ENCODE measurements at regions not wholly inside any gene's neighbourhood (a gene's known extent, or its start where the extent isn't known, plus 50 kb on each side); places are given as distances from the start of the nearest gene placed in this dataset.

DNA sequence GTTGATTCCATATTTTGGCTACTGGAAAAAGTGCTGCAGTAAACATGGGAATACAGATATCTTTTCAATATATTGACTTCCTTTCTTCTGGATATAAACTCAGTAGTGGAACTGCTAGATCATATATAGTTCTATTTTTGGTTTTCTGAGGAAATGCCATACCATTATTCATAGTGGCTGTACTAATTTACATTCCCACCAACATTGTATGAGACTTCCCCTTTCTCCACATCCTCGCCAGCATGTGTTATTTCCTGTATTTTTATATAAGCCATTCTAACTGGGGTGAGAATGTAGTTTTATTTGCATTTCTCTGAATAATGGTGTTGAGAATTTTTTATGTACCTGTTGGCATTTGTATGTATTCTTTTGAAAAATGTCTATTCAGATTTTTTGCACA, 385.2 kb downstream of the NUF2 start:
- Histone ChIP-seq H3K4me1 (ENCODE audit: insufficient read depth, low read length) (no peaks in the 10 kb centered on the region), H3K27me3 (ENCODE audit: insufficient read depth, low read length) (no peaks in the 10 kb centered on the region), H2AFZ (ENCODE audit: low read length) (no peak overlapping the region), H3K36me3 (ENCODE audit: insufficient read depth, low read length) (no peaks in the 10 kb centered on the region), H3K9me3 (ENCODE audit: low read depth, low read length) (no peaks in the 10 kb centered on the region), H3K27ac (ENCODE audit: low read depth, low read length) (no peak overlapping the region), H3K79me2 (ENCODE audit: insufficient read depth, low read length) (no peaks in the 10 kb centered on the region), H3K4me2 (ENCODE audit: insufficient read depth, low read length) (no peak overlapping the region), H4K20me1 (ENCODE audit: insufficient read depth, low read length) (no peaks in the 10 kb centered on the region), H3K4me3 (ENCODE audit: insufficient read depth, low read length) (no peak overlapping the region)
- no peak for DNase-seq (ENCODE audit: insufficient read length, low spot score, missing footprints)
- TF ChIP-seq, protein P1, sequence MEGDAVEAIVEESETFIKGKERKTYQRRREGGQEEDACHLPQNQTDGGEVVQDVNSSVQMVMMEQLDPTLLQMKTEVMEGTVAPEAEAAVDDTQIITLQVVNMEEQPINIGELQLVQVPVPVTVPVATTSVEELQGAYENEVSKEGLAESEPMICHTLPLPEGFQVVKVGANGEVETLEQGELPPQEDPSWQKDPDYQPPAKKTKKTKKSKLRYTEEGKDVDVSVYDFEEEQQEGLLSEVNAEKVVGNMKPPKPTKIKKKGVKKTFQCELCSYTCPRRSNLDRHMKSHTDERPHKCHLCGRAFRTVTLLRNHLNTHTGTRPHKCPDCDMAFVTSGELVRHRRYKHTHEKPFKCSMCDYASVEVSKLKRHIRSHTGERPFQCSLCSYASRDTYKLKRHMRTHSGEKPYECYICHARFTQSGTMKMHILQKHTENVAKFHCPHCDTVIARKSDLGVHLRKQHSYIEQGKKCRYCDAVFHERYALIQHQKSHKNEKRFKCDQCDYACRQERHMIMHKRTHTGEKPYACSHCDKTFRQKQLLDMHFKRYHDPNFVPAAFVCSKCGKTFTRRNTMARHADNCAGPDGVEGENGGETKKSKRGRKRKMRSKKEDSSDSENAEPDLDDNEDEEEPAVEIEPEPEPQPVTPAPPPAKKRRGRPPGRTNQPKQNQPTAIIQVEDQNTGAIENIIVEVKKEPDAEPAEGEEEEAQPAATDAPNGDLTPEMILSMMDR (IDR thresholded peaks at IDR 0.05; ENCODE audit: extremely low read depth, low read depth, low read length) = no peak

DNA sequence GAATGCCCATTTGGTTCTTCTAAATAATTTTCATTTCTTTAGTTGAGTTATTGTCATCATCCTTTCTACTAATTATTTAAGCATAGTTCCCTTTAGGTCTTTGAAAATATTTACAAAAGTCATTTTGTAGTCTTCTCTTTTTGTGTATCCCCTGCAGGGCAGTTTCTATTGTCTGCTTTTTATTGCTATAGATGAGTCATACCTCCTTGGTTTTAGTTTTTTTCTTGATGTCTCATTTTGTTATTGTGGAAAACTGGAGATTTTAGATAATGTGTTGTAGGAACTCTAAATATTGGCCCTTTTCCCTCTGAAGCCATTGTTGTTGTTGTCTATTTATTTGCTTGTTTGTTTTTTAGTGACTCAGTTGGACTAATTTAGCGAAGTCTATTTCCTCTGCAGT, 387.9 kb downstream of the NUF2 start:
- Histone ChIP-seq H4K20me1 (ENCODE audit: insufficient read depth, low read length) (no peaks in the 10 kb centered on the region), H3K9me3 (ENCODE audit: low read depth, low read length) (no peaks in the 10 kb centered on the region), H3K4me1 (ENCODE audit: insufficient read depth, low read length) (no peaks in the 10 kb centered on the region), H3K27me3 (ENCODE audit: insufficient read depth, low read length) (no peaks in the 10 kb centered on the region), H3K4me3 (ENCODE audit: insufficient read depth, low read length) (no peak overlapping the region), H2AFZ (ENCODE audit: low read length) (no peak overlapping the region), H3K4me2 (ENCODE audit: insufficient read depth, low read length) (no peak overlapping the region), H3K79me2 (ENCODE audit: insufficient read depth, low read length) (no peaks in the 10 kb centered on the region), H3K36me3 (ENCODE audit: insufficient read depth, low read length) (no peaks in the 10 kb centered on the region), H3K27ac (ENCODE audit: low read depth, low read length) (no peak overlapping the region)
- no peak for DNase-seq (ENCODE audit: insufficient read length, low spot score, missing footprints)
- TF ChIP-seq, protein P1 (IDR thresholded peaks at IDR 0.05; ENCODE audit: extremely low read depth, low read depth, low read length) = no peak

DNA sequence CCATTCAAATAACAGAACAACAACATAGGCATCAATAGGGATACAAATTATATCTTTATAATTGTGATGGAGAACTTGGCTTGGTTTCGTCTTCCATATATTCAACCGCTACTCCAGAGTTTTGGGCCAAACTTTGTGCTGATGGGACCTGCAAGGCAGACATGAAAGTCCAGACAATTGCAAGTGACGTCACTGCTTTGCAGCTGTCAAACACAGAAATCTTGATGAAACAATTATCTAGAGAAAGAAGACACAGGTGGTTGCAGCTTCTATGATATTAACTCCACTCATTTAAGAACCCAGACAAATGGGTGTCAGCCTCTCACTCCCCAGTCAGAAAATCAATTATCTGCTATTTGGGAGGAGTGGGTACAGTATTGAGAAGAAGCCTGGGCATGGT, 390.6 kb downstream of the NUF2 start:
- TF ChIP-seq, protein P1 (IDR thresholded peaks at IDR 0.05; ENCODE audit: extremely low read depth, low read depth, low read length) = no peak
- no peak overlapping the region for H3K4me3 ChIP-seq (ENCODE audit: insufficient read depth, low read length)
- no peaks in the 10 kb centered on the region for H3K36me3 ChIP-seq (ENCODE audit: insufficient read depth, low read length)

DNA sequence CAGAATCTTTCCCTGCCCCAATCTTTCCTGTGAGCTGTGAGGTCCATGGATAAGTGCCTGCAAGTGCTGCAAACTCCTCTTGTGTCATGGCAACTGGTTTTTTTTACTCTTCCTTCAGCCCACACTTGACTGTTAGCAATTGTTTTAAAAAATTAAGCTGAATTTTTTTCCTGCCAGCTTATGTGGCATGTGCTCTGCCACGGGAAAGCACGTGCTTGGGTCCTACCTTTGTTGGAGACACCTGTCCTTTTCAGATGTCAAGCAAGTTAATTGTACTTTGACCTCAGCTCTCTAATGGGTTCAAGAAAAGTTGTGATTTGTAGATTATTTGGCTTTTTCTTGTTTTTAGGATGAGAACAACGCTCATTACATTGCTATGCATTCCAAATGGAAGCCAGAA, 398.5 kb downstream of the NUF2 start:
- H3K4me2 ChIP-seq (ENCODE audit: insufficient read depth, low read length) = no peak overlapping the region
- no peak overlapping the region for H3K27ac ChIP-seq (ENCODE audit: low read depth, low read length)
- H3K4me3 ChIP-seq (ENCODE audit: insufficient read depth, low read length) = no peak overlapping the region
- DNase-seq (ENCODE audit: insufficient read length, low spot score, missing footprints) = no peak
- H3K79me2 ChIP-seq (ENCODE audit: insufficient read depth, low read length) = no peaks in the 10 kb centered on the region
- no peaks in the 10 kb centered on the region for H3K27me3 ChIP-seq (ENCODE audit: insufficient read depth, low read length)
- TF ChIP-seq, protein P1 (IDR thresholded peaks at IDR 0.05; ENCODE audit: extremely low read depth, low read depth, low read length) = no peak
- H3K36me3 ChIP-seq (ENCODE audit: insufficient read depth, low read length) = no peaks in the 10 kb centered on the region
- H3K9me3 ChIP-seq (ENCODE audit: low read depth, low read length) = no peaks in the 10 kb centered on the region
- H4K20me1 ChIP-seq (ENCODE audit: insufficient read depth, low read length) = no peaks in the 10 kb centered on the region
- no peak overlapping the region for H2AFZ ChIP-seq (ENCODE audit: low read length)
- H3K4me1 ChIP-seq (ENCODE audit: insufficient read depth, low read length) = no peaks in the 10 kb centered on the region

More for the DNA sequence above, 390.6 kb downstream of the NUF2 start:
- no peaks in the 10 kb centered on the region for H4K20me1 ChIP-seq (ENCODE audit: insufficient read depth, low read length)
- H3K4me1 ChIP-seq (ENCODE audit: insufficient read depth, low read length) = no peaks in the 10 kb centered on the region
- H3K9me3 ChIP-seq (ENCODE audit: low read depth, low read length) = no peaks in the 10 kb centered on the region
- no peak overlapping the region for H3K4me2 ChIP-seq (ENCODE audit: insufficient read depth, low read length)
- no peak overlapping the region for H3K27ac ChIP-seq (ENCODE audit: low read depth, low read length)
- DNase-seq (ENCODE audit: insufficient read length, low spot score, missing footprints) = no peak
- no peaks in the 10 kb centered on the region for H3K79me2 ChIP-seq (ENCODE audit: insufficient read depth, low read length)
- no peak overlapping the region for H2AFZ ChIP-seq (ENCODE audit: low read length)
- H3K27me3 ChIP-seq (ENCODE audit: insufficient read depth, low read length) = no peaks in the 10 kb centered on the region
